Osteocyte (in vitro differentiated cells): ENCODE measurements at regions not wholly inside any gene's neighbourhood (a gene's known extent, or its start where the extent isn't known, plus 50 kb on each side); places are given as distances from the start of the nearest gene placed in this dataset.

Source experiments
- DNase-seq: peaks from one replicate; pipeline ENCODE4 v3.0.0; 2021; ENCODE audit warnings: mixed read lengths; ENCODE audit not compliant: unreplicated experiment; ENCODE audit errors: extremely low spot score
- H3K27ac Mint-ChIP-seq: one replicate; pipeline ENCODE4 v1.8.0; 2021; ENCODE audit warnings: mild to moderate bottlenecking, mixed read lengths; ENCODE audit not compliant: unreplicated experiment
- H3K27me3 Mint-ChIP-seq: one replicate; pipeline ENCODE4 v1.8.0; 2021; ENCODE audit warnings: mixed read lengths; ENCODE audit not compliant: unreplicated experiment
- H3K36me3 Mint-ChIP-seq: one replicate; pipeline ENCODE4 v1.8.0; 2021; ENCODE audit warnings: mixed read lengths; ENCODE audit not compliant: unreplicated experiment
- H3K4me1 Mint-ChIP-seq: one replicate; pipeline ENCODE4 v1.8.0; 2021; ENCODE audit warnings: mixed read lengths; ENCODE audit not compliant: unreplicated experiment
- H3K4me3 Mint-ChIP-seq: one replicate; pipeline ENCODE4 v1.8.0; 2021; ENCODE audit warnings: mild to moderate bottlenecking, moderate library complexity, mixed read lengths; ENCODE audit not compliant: unreplicated experiment
- H3K9me3 Mint-ChIP-seq: one replicate; pipeline ENCODE4 v1.8.0; 2021; ENCODE audit warnings: mixed read lengths; ENCODE audit not compliant: unreplicated experiment
- TF ChIP-seq, protein P1 (sequence below): fragments of 200-600 bp; sonication (generic); IDR thresholded peaks from 2 replicates; pipeline ENCODE4 v1.5.0; 2021; ENCODE audit warnings: antibody characterized with exemption, mild to moderate bottlenecking, moderate library complexity

DNA sequence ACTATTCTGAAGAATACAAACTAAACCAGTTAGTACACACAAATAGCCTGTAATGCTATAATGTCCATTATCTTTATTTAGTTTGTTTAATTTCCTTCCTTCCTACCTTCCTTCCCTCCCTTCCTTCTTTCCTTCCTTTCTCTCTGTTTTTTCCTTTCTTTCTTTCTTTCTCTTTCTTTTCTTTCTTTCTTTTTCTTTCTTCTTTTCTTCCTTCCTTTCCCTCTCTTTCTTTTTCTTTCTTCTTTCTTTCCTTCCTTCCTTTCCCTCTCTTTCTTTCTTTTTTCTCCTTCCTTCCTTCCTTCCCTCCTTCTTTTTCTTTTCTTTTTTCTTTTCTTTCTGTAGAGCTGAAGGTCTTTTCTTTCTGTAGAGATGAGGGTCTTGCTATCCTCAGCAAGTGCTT is 131.2 kb downstream of the TMEM30B start:
- Mint-ChIP-seq H3K4me3 (no peak overlapping the region), H3K9me3 (no peaks in the 10 kb centered on the region), H3K27me3 (no peaks in the 10 kb centered on the region), H3K4me1 (peaks cover 98% of the 10 kb centered on the region), H3K27ac (peak overlapping the region; percentile 98), H3K36me3 (no peaks in the 10 kb centered on the region)
- TF ChIP-seq, protein P1, sequence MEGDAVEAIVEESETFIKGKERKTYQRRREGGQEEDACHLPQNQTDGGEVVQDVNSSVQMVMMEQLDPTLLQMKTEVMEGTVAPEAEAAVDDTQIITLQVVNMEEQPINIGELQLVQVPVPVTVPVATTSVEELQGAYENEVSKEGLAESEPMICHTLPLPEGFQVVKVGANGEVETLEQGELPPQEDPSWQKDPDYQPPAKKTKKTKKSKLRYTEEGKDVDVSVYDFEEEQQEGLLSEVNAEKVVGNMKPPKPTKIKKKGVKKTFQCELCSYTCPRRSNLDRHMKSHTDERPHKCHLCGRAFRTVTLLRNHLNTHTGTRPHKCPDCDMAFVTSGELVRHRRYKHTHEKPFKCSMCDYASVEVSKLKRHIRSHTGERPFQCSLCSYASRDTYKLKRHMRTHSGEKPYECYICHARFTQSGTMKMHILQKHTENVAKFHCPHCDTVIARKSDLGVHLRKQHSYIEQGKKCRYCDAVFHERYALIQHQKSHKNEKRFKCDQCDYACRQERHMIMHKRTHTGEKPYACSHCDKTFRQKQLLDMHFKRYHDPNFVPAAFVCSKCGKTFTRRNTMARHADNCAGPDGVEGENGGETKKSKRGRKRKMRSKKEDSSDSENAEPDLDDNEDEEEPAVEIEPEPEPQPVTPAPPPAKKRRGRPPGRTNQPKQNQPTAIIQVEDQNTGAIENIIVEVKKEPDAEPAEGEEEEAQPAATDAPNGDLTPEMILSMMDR = no peak
- DNase-seq = no peak

DNA sequence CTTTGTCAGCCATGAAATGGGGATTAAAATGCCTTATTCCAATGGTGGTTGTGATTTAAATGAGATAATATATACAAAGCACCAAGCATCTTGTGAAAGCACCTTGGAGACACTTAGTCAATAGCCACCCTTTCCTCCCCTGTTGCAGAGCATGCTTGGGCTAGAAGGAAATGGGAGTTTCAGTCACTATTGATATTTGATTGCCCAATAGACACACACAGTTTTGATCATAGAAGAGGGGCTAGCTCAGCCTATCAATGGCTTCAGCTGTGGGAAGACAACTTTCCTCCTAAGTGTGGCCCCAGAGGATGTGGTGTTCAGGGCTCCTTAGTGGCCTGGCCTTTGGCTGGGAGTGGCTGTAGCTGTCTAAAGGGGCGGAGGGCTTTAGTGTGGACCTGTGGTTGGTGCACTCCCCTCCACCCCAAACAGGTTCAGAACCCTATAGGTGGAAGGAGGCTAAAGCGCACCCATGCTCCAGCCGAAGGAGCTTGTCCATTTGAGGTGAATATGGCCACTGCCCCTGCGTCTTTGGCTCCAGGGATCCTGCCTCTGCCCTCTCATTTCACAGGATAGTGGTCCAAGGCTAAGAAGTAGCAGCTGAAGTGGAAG is 132.3 kb downstream of the TMEM30B start:
- peaks cover 2% of the 10 kb centered on the region for H3K36me3 Mint-ChIP-seq
- peak overlapping the region; percentile 98 for H3K27ac Mint-ChIP-seq
- no peaks in the 10 kb centered on the region for H3K27me3 Mint-ChIP-seq
- H3K9me3 Mint-ChIP-seq = no peaks in the 10 kb centered on the region
- no peak for DNase-seq
- peak overlapping the region; percentile 33 for H3K4me3 Mint-ChIP-seq
- TF ChIP-seq, protein P1 = no peak
- peaks cover 94% of the 10 kb centered on the region for H3K4me1 Mint-ChIP-seq

DNA sequence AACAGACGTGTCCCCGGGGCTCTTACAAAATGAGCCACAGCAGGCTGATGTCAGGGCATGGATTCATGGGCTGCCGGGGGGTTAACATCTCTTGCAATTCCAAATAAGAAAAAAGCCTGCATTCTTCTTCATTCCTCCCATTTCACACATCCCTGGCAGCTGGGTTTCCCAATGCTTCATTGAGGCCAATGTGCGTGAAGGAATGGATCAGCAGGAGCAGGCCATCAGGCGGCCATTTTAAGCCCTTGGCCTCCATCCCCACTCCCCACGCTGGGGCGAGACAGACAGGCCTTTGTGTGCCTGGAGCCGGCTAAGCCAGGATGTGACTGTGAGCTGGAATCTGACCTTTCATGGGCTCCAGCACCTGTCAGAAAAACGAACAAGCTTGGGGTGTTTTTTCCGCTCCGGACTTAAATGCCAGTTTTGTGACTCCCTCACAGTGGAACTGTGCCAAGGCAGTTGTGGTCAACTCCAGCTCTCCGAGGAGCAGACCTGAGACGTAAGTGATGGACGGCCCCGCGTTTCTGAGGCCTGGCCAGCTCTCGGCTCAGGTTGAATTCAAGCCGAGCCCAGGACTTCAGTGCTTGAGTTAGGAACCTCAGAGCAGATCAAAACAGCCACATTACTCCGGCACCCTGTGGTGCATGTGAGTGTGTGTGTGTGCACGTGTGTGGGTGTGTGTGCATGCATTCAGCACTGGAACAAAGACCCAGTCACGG is 133.1 kb downstream of the TMEM30B start:
- peak; percentile 88 for DNase-seq
- Mint-ChIP-seq H3K9me3 (no peaks in the 10 kb centered on the region), H3K27me3 (no peaks in the 10 kb centered on the region), H3K4me3 (peak overlapping the region; percentile 33), H3K27ac (peak overlapping the region; percentile 98), H3K4me1 (peaks cover 85% of the 10 kb centered on the region), H3K36me3 (peaks cover 8% of the 10 kb centered on the region)
- TF ChIP-seq, protein P1 = no peak

DNA sequence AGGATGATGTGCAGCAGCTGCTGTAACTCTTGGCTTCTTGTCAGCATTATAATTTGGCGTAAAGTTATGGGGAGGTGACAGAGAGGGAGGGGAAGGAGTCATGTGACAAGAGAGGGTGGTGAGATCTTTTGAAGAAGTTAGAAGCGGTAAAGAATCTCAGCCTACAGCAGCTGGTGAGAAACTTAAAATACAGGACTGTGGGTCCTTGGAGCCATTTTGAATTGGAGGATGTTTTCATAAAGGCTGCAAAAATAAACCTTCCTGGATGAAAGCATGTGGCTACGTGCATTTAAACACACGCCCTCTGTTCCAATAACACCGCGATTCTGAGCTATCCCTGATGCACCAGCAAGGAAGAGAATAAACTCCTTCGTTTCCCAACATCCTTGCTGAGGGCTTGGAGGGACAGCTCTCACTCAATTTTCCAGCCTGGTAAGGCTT is 133.7 kb downstream of the TMEM30B start:
- TF ChIP-seq, protein P1 = no peak
- Mint-ChIP-seq H3K27me3 (no peaks in the 10 kb centered on the region), H3K27ac (peak overlapping the region; percentile 98), H3K4me1 (peaks cover 79% of the 10 kb centered on the region), H3K9me3 (no peaks in the 10 kb centered on the region), H3K36me3 (peaks cover 8% of the 10 kb centered on the region), H3K4me3 (peak overlapping the region; percentile 33)
- no peak for DNase-seq

DNA sequence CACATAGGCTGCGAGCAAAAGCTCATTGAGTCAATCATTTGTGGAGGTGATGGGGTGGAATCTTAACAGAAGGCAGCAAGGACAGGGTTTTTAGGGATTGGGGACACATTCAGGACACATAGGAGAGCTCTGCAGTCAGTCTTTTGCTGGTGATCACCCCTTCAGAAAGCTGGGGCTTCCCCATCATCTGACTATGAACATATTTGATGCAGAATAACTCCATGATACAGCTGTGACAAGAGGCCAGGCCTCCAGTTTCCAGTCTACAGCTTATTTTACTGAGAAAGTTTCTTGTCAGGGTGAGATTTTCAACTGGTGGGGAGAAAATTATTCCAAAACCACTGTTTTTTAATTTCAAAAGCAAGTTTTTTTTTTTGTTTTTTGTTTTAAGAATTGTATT is 134.2 kb downstream of the TMEM30B start:
- peak overlapping the region; percentile 98 for H3K27ac Mint-ChIP-seq
- no peak for DNase-seq
- peaks cover 75% of the 10 kb centered on the region for H3K4me1 Mint-ChIP-seq
- H3K27me3 Mint-ChIP-seq = no peaks in the 10 kb centered on the region
- TF ChIP-seq, protein P1 = no peak
- H3K36me3 Mint-ChIP-seq = peaks cover 8% of the 10 kb centered on the region
- no peak overlapping the region for H3K4me3 Mint-ChIP-seq
- no peaks in the 10 kb centered on the region for H3K9me3 Mint-ChIP-seq
